ENCODE measurements at regions not wholly inside any gene's neighbourhood (a gene's known extent, or its start where the extent isn't known, plus 50 kb on each side); places are given as distances from the start of the nearest gene placed in this dataset.

GRCh38 chr5:143730112-143730801, 81.7 kb upstream of the HMHB1 start:
- no peak for DNase-seq (ENCODE audit: low spot score)

- no peak for DNase-seq (ENCODE audit: low spot score)
Measured at GRCh38 chr5:143729334-143729946, 82.5 kb upstream of the HMHB1 start.

GRCh38 chr5:143723159-143723558, 88.8 kb upstream of the HMHB1 start:
- no peak for DNase-seq (ENCODE audit: low spot score)

GRCh38 chr5:143721925-143722324, 90.0 kb upstream of the HMHB1 start:
- DNase-seq (ENCODE audit: low spot score): no peak

- DNase-seq (ENCODE audit: low spot score): no peak
Measured at GRCh38 chr5:143720689-143721088, 91.3 kb upstream of the HMHB1 start.

GRCh38 chr5:143717400-143717799, 94.6 kb upstream of the HMHB1 start:
- DNase-seq (ENCODE audit: low spot score): no peak

- no peak for DNase-seq (ENCODE audit: low spot score)
Measured at GRCh38 chr5:143716881-143717280, 95.1 kb upstream of the HMHB1 start.

- DNase-seq (ENCODE audit: low spot score): no peak
Measured at GRCh38 chr5:143715616-143716015, 96.3 kb upstream of the HMHB1 start.

GRCh38 chr5:143714629-143715028, 97.3 kb upstream of the HMHB1 start:
- no peak for DNase-seq (ENCODE audit: low spot score)

- no peak for DNase-seq (ENCODE audit: low spot score)
Measured at GRCh38 chr5:143713047-143714003, 98.6 kb upstream of the HMHB1 start.

GRCh38 chr5:143708672-143709071, 103.3 kb upstream of the HMHB1 start:
- no peak for DNase-seq (ENCODE audit: low spot score)

- no peak for DNase-seq (ENCODE audit: low spot score)
Measured at GRCh38 chr5:143707806-143708205, 104.2 kb upstream of the HMHB1 start.

GRCh38 chr5:143705381-143705780, 106.6 kb upstream of the HMHB1 start:
- no peak for DNase-seq (ENCODE audit: low spot score)

GRCh38 chr5:143703659-143704058, 108.3 kb upstream of the HMHB1 start:
- no peak for DNase-seq (ENCODE audit: low spot score)

- DNase-seq (ENCODE audit: low spot score): no peak
Measured at GRCh38 chr5:143701493-143701892, 110.5 kb upstream of the HMHB1 start.

GRCh38 chr5:143700994-143701393, 111.0 kb upstream of the HMHB1 start:
- no peak for DNase-seq (ENCODE audit: low spot score)

GRCh38 chr5:143699121-143699520, 112.8 kb upstream of the HMHB1 start:
- no peak for DNase-seq (ENCODE audit: low spot score)

GRCh38 chr5:143698574-143698973, 113.4 kb upstream of the HMHB1 start:
- no peak for DNase-seq (ENCODE audit: low spot score)

GRCh38 chr5:143696921-143697320, 115.0 kb upstream of the HMHB1 start:
- no peak for DNase-seq (ENCODE audit: low spot score)

- DNase-seq (ENCODE audit: low spot score): no peak
Measured at GRCh38 chr5:143695941-143696340, 116.0 kb upstream of the HMHB1 start.

GRCh38 chr5:143695244-143695864, 116.6 kb upstream of the HMHB1 start:
- DNase-seq (ENCODE audit: low spot score): no peak

- DNase-seq (ENCODE audit: low spot score): no peak
Measured at GRCh38 chr5:143694357-143694756, 117.6 kb upstream of the HMHB1 start.

Measured in globus pallidus (tissue), 1 donor.